H9 (cell line): ENCODE measurements at regions not wholly inside any gene's neighbourhood (a gene's known extent, or its start where the extent isn't known, plus 50 kb on each side); places are given as distances from the start of the nearest gene placed in this dataset.

ENCODE experiments used
- DNase-seq: peaks from one replicate; pipeline ENCODE4 v3.0.0-alpha.2; 2017
- H2AFZ ChIP-seq: one replicate; pipeline ENCODE4 v1.6.1; 2013; ENCODE audit warnings: mild to moderate bottlenecking, low read length, control low read depth, moderate library complexity
- H2AK5ac ChIP-seq: 2 replicates; pipeline ENCODE4 v1.6.1; 2013; ENCODE audit warnings: low read length, control low read depth, mixed read lengths; ENCODE audit not compliant: insufficient read length
- H2BK120ac ChIP-seq: one replicate; pipeline ENCODE4 v1.6.1; 2013; ENCODE audit warnings: low read depth, mild to moderate bottlenecking, low read length, control low read depth, inconsistent platforms; ENCODE audit not compliant: poor library complexity, severe bottlenecking
- H2BK12ac ChIP-seq: 2 replicates; pipeline ENCODE4 v1.6.1; 2013; ENCODE audit warnings: low read length, control low read depth, mixed read lengths, low read depth; ENCODE audit not compliant: insufficient read length
- H2BK15ac ChIP-seq: 2 replicates; pipeline ENCODE4 v1.6.1; 2013; ENCODE audit warnings: low read depth, low read length, control low read depth
- H2BK20ac ChIP-seq: one replicate; pipeline ENCODE4 v1.6.1; 2013; ENCODE audit warnings: low read depth, mild to moderate bottlenecking, low read length, control low read depth, inconsistent platforms; ENCODE audit not compliant: poor library complexity, severe bottlenecking
- H2BK5ac ChIP-seq: 2 replicates; pipeline ENCODE4 v1.6.1; 2013; ENCODE audit warnings: low read length, control low read depth, mixed read lengths; ENCODE audit not compliant: insufficient read length
- H3K14ac ChIP-seq: 2 replicates; pipeline ENCODE4 v1.6.1; 2013; ENCODE audit warnings: low read length, control low read depth; ENCODE audit not compliant: insufficient read depth
- H3K18ac ChIP-seq: 2 replicates; pipeline ENCODE4 v1.6.1; 2013; ENCODE audit warnings: low read depth, mild to moderate bottlenecking, mixed read lengths, low read length, control low read depth; ENCODE audit not compliant: insufficient read length
- H3K23ac ChIP-seq: 2 replicates; pipeline ENCODE4 v1.6.1; 2013; ENCODE audit warnings: low read length, control low read depth, mixed read lengths, low read depth; ENCODE audit not compliant: insufficient read length
- H3K23me2 ChIP-seq: 2 replicates; pipeline ENCODE4 v1.6.1; 2013; ENCODE audit warnings: low read depth, mild to moderate bottlenecking, mixed read lengths, low read length, control low read depth; ENCODE audit not compliant: insufficient read length, poor library complexity, severe bottlenecking
- H3K27ac ChIP-seq: 2 replicates; pipeline ENCODE4 v1.5.1; 2013; ENCODE audit warnings: low read length, control low read depth, mixed read lengths, low read depth; ENCODE audit not compliant: insufficient read length
- H3K27me3 ChIP-seq: 2 replicates; pipeline ENCODE4 v1.6.1; 2013; ENCODE audit warnings: low read length, control low read depth, inconsistent platforms; ENCODE audit not compliant: insufficient read depth
- H3K4ac ChIP-seq: 2 replicates; pipeline ENCODE4 v1.6.1; 2013; ENCODE audit warnings: low read depth, mild to moderate bottlenecking, control low read depth, inconsistent platforms, low read length, moderate library complexity
- H3K4me1 ChIP-seq: 2 replicates; pipeline ENCODE4 v1.6.1; 2013; ENCODE audit warnings: low read length, control low read depth, inconsistent platforms; ENCODE audit not compliant: insufficient read depth
- H3K4me2 ChIP-seq: 2 replicates; pipeline ENCODE4 v1.6.1; 2013; ENCODE audit warnings: low read length, control low read depth, mixed read lengths; ENCODE audit not compliant: insufficient read length, insufficient read depth
- H3K56ac ChIP-seq: 2 replicates; pipeline ENCODE4 v1.6.1; 2013; ENCODE audit warnings: low read depth, mild to moderate bottlenecking, mixed read lengths, low read length, control low read depth; ENCODE audit not compliant: insufficient read length
- H3K79me1 ChIP-seq: 2 replicates; pipeline ENCODE4 v1.6.1; 2013; ENCODE audit warnings: low read depth, mild to moderate bottlenecking, moderate library complexity, low read length, control low read depth, inconsistent platforms; ENCODE audit not compliant: insufficient read depth, poor library complexity, severe bottlenecking
- H3K79me2 ChIP-seq: 2 replicates; pipeline ENCODE4 v1.6.1; 2013; ENCODE audit warnings: low read length, control low read depth, inconsistent platforms; ENCODE audit not compliant: insufficient read depth
- H3K9ac ChIP-seq: 2 replicates; pipeline ENCODE4 v1.6.1; 2013; ENCODE audit warnings: low read length, control low read depth, mixed read lengths; ENCODE audit not compliant: insufficient read length; ENCODE audit errors: extremely low read depth
- H3K9me3 ChIP-seq: one replicate; pipeline ENCODE4 v1.6.1; 2013; ENCODE audit warnings: low read depth, low read length, inconsistent platforms; ENCODE audit not compliant: control insufficient read depth
- H3T11ph ChIP-seq: one replicate; pipeline ENCODE4 v1.6.1; 2013; ENCODE audit warnings: mild to moderate bottlenecking, low read length, control low read depth, inconsistent platforms
- H4K20me1 ChIP-seq: one replicate; pipeline ENCODE4 v1.6.1; 2013; ENCODE audit not compliant: control insufficient read depth, insufficient read length, insufficient read depth
- H4K5ac ChIP-seq: 2 replicates; pipeline ENCODE4 v1.6.1; 2013; ENCODE audit warnings: low read depth, mild to moderate bottlenecking, mixed read lengths, low read length, control low read depth; ENCODE audit not compliant: insufficient read length
- H4K8ac ChIP-seq: replicated peaks from 2 replicates; pipeline ENCODE4 v1.6.1; 2013; ENCODE audit warnings: low read length, control low read depth, mixed read lengths, low read depth; ENCODE audit not compliant: insufficient read length
- H4K91ac ChIP-seq: 2 replicates; pipeline ENCODE4 v1.6.1; 2013; ENCODE audit warnings: low read depth, mild to moderate bottlenecking, moderate library complexity, mixed read lengths, low read length, control low read depth; ENCODE audit not compliant: insufficient read length
- H3K27ac Mint-ChIP-seq, 3 experiments: 2 replicates in 2 of 3; 3 replicates in 1 of 3; pipeline ENCODE4 v1.8.0; 2020 to 2021; ENCODE audit warnings: mixed read lengths in 3 of 3, mild to moderate bottlenecking in 1 of 3, moderate library complexity in 1 of 3
- H3K27me3 Mint-ChIP-seq: 2 replicates; pipeline ENCODE4 v1.8.0; 2021; ENCODE audit warnings: low read depth, mild to moderate bottlenecking, moderate library complexity, mixed read lengths
- H3K36me3 Mint-ChIP-seq, 3 experiments: 2 replicates in 2 of 3; 3 replicates in 1 of 3; pipeline ENCODE4 v1.8.0; 2020 to 2021; ENCODE audit warnings: low read depth in 3 of 3, mixed read lengths in 3 of 3; ENCODE audit not compliant: insufficient read depth in 1 of 3
- H3K4me1 Mint-ChIP-seq, 2 experiments: 2 replicates each; pipeline ENCODE4 v1.8.0; 2020; ENCODE audit warnings: mixed read lengths in 2 of 2
- H3K4me3 Mint-ChIP-seq, 2 experiments: 2 replicates in 1 of 2; 3 replicates in 1 of 2; pipeline ENCODE4 v1.8.0; 2020 to 2021; ENCODE audit warnings: mild to moderate bottlenecking in 2 of 2, mixed read lengths in 2 of 2, moderate library complexity in 1 of 2
- H3K9me3 Mint-ChIP-seq, 2 experiments: 2 replicates in 1 of 2; 3 replicates in 1 of 2; pipeline ENCODE4 v1.8.0; 2020; ENCODE audit warnings: mild to moderate bottlenecking in 2 of 2, mixed read lengths in 2 of 2, moderate library complexity in 1 of 2
- CTCF ChIP-seq: fragments of 200-600 bp; sonication (generic); conservative IDR thresholded peaks from 3 replicates; pipeline ENCODE4 v1.8.0; 2021; ENCODE audit warnings: antibody characterized with exemption, mild to moderate bottlenecking
- WGBS: extraction: QIAGEN DNeasy Blood & Tissue Kit; methylation state at CpG from one replicate; pipeline ENCODE4 v1.1.7; 2013; ENCODE audit warnings: missing lambda C conversion rate, low lambda C conversion rate, mixed read lengths; ENCODE audit not compliant: insufficient read length; ENCODE audit errors: extremely low coverage; 5-methylcytosine and 5-hydroxymethylcytosine counted together

- Histone ChIP-seq H2AFZ (no peak overlapping the region), H2BK20ac (no peak overlapping the region), H4K91ac (no peak overlapping the region), H3K79me2 (no peaks in the 10 kb centered on the region), H3T11ph (no peak overlapping the region), H3K23me2 (no peaks in the 10 kb centered on the region), H3K23ac (no peak overlapping the region), H2BK120ac (no peak overlapping the region), H3K18ac (no peak overlapping the region), H2BK12ac (no peak overlapping the region), H3K56ac (no peak overlapping the region), H2BK15ac (no peak overlapping the region), H4K5ac (no peak overlapping the region), H3K4ac (no peak overlapping the region), H2AK5ac (no peak overlapping the region), H3K9me3 (no peaks in the 10 kb centered on the region), H3K14ac (no peak overlapping the region), H4K8ac (no peak overlapping the region), H3K27ac (no peak overlapping the region), H3K4me1 (no peaks in the 10 kb centered on the region), H3K27me3 (no peaks in the 10 kb centered on the region), H2BK5ac (no peak overlapping the region), H3K79me1 (no peaks in the 10 kb centered on the region), H4K20me1 (no peaks in the 10 kb centered on the region), H3K4me2 (no peak overlapping the region), H3K9ac (no peak overlapping the region)
- no peak overlapping the region for H3K27ac Mint-ChIP-seq
- TF ChIP-seq CTCF: no peak
- H3K27me3 Mint-ChIP-seq: no peaks in the 10 kb centered on the region
- no peaks in the 10 kb centered on the region for H3K4me1 Mint-ChIP-seq
- peaks cover 1 to 12% (median 1%) of the 10 kb centered on the region in 3 experiments; a peak in 1 of 7 replicates for H3K36me3 Mint-ChIP-seq
- peaks cover 11 to 12% of the 10 kb centered on the region in 2 experiments for H3K9me3 Mint-ChIP-seq
- no peak for DNase-seq
- H3K4me3 Mint-ChIP-seq: no peak overlapping the region
- no CpG with 5 or more reads among the region's 1 CpG for WGBS
Measured at GRCh38 chr1:87913361-87913760, 584.7 kb downstream of the LMO4 start.
